T-helper 17 cell (primary cell): ENCODE measurements at regions not wholly inside any gene's neighbourhood (a gene's known extent, or its start where the extent isn't known, plus 50 kb on each side); places are given as distances from the start of the nearest gene placed in this dataset.
"Not testable (repeated sequence)": the region's sequence is repeated elsewhere in the genome, so short reads cannot be mapped to it uniquely, and the experiment has no call there.

Experiments used
- ATAC-seq: fragments of 150-1000 bp; cut with Tn5 transposase; 2 replicates; pipeline ENCODE4 v1.10.0; 2021; ENCODE audit warnings: mild to moderate bottlenecking, moderate library complexity
- DNase-seq, 3 donors: peaks; one replicate each; pipeline versions ENCODE4 v3.0.0 to v3.0.0-alpha.2; 2020 to 2021
- H3K9me3 ChIP-seq: one replicate; pipeline ENCODE4 v1.7.0; 2013; ENCODE audit warnings: low read length, mild to moderate bottlenecking; ENCODE audit not compliant: control insufficient read depth, poor library complexity, severe bottlenecking
- H3K27ac Mint-ChIP-seq: one replicate; pipeline ENCODE4 v1.8.0; 2022; ENCODE audit warnings: mild to moderate bottlenecking, moderate library complexity, mixed read lengths
- H3K27me3 Mint-ChIP-seq: one replicate; pipeline ENCODE4 v1.8.0; 2022; ENCODE audit warnings: mixed read lengths
- H3K36me3 Mint-ChIP-seq: one replicate; pipeline ENCODE4 v1.8.0; 2022; ENCODE audit warnings: low read depth, mixed read lengths
- H3K4me1 Mint-ChIP-seq: one replicate; pipeline ENCODE4 v1.8.0; 2022; ENCODE audit warnings: mild to moderate bottlenecking, mixed read lengths
- H3K4me3 Mint-ChIP-seq: one replicate; pipeline ENCODE4 v1.8.0; 2022; ENCODE audit warnings: mild to moderate bottlenecking, moderate library complexity, mixed read lengths

DNA sequence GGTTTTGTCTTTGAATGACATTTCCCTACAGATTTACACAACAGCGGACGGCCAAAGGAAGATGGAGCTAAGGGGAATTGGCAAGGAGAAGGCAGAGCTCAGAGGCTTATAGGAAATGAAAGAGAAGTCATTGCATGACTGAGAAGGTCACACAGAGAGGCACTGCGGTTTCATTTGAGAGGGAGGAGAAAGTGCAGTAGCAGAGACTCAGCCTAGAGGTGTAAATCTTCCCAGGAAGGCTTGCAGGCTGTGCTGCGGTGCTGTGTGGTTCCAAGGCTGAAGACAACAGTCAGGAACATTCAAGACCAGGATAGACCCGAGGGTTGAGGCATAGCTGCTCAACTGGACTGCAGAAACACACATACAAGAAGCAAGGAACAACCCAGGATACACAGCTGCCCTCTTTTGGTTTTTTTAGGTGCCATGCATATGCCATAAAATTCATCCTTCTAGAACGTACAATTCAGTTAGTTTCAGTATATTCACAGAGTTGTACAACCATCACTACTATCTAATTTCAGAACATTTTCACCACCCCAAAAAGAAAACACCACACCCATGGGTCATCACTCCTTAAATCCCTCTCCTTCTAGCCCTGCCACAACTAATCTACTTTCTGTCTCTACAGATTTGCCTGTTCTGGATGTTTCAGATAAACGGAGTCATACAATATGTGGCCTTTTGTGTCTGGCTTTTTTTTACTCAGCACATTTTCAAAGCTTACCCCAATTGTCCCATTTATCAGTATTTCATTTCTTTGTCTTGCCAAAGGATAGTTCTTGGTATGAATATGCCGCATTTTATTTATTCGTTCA lies 313.5 kb downstream of the ANAPC1 start:
- not testable (repeated sequence) for H3K27ac Mint-ChIP-seq, H3K36me3 Mint-ChIP-seq, H3K4me1 Mint-ChIP-seq, H3K4me3 Mint-ChIP-seq, H3K9me3 ChIP-seq, DNase-seq, H3K27me3 Mint-ChIP-seq
- ATAC-seq: peak; percentile 68

GRCh38 chr2:111574803-111575202 lies 309.2 kb downstream of the ANAPC1 start:
- not testable (repeated sequence) for H3K27me3 Mint-ChIP-seq

DNA sequence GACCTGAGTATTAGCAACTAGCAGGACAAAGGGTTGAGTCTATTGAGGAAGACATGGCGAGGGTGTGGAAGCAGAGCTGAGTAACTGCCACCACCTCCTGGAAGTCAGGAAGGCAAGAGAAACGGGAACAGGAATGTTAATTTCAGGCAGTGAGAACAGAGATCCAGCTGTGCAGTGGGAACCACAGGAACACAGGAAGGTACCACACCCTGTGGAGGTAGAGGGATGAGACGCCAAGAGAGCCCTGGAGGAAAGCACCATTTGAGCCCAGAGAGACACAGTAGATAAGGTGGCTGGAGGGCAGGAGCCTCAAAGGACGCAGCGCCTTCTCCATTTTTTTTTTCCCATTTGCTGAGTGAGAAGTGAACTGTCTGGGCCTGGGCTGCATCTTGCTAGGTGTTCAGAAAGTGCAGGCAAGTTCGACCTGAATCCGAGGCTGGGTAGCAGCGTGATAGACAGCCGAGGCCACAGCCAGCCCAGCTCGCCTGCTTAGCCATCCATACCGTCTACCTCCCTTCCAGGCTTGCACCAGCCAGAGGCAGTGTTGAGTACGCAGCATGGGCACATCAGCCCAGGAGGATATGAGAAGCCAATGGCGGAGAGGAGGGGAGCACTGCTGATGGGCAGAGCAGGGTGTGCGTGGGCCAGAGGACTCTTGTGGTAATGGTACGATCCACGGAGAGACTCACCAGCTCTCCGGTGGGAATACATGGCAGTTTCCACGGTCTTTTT lies 306.7 kb downstream of the ANAPC1 start:
- H3K4me3 Mint-ChIP-seq, DNase-seq, H3K27ac Mint-ChIP-seq, H3K9me3 ChIP-seq, H3K27me3 Mint-ChIP-seq, H3K4me1 Mint-ChIP-seq, H3K36me3 Mint-ChIP-seq, ATAC-seq: not testable (repeated sequence)

More at GRCh38 chr2:111574803-111575202, 309.2 kb downstream of the ANAPC1 start:
- DNase-seq, H3K4me1 Mint-ChIP-seq, H3K4me3 Mint-ChIP-seq, H3K36me3 Mint-ChIP-seq, ATAC-seq, H3K9me3 ChIP-seq, H3K27ac Mint-ChIP-seq: not testable (repeated sequence)

DNA sequence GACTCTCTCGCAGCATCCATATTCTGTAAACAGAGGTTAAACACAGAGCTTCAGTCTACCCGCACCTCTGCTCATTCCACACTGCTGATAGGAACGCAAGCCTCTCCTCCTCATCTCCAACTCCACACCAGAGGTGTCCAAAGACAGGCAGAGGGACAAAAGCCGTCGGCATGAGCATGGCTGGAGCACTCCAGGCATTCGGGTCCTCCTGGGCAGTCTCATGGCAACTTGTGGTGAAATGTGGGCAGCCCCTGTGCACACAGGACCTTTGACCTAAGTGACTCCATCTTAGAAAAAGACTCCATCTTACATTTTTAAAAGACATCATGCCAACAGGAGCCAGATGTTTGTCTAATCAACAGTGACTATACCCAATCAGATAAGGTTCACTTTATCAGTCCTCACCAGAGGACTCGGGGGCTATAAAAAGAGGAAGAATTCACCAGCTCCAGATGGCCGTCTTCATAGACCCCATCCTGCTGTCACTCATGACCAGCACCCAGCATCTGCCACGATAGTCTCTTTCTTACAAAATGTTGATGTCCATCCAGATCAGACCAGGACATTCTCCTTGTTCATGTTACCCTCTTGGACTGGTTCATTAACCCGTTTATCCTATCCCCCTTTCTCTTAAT lies 304.4 kb downstream of the ANAPC1 start:
- not testable (repeated sequence) for H3K27me3 Mint-ChIP-seq, H3K9me3 ChIP-seq, ATAC-seq, H3K4me1 Mint-ChIP-seq, H3K27ac Mint-ChIP-seq, DNase-seq, H3K36me3 Mint-ChIP-seq, H3K4me3 Mint-ChIP-seq

DNA sequence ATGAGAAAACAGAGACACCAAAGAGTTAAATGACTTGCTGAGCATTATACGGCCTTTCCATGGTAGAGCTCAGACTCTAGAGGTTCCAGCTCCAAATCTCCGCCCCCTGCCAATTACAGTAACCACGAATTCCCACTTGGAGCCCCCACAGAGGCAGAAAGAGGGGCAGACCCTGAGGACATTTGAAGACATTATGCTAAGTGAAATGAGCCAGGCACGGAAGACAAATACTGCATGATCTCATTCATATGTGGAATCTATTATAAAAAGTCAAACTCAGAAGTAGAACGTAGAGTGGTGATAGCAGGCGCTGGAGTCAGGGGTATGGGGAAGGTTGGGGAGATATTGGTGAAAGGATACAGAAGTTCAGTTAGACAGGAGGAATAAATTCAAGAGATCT lies 303.4 kb downstream of the ANAPC1 start:
- H3K4me3 Mint-ChIP-seq, H3K4me1 Mint-ChIP-seq, H3K9me3 ChIP-seq, ATAC-seq, H3K36me3 Mint-ChIP-seq, DNase-seq, H3K27ac Mint-ChIP-seq, H3K27me3 Mint-ChIP-seq: not testable (repeated sequence)

- not testable (repeated sequence) for H3K27ac Mint-ChIP-seq, ATAC-seq, DNase-seq, H3K27me3 Mint-ChIP-seq, H3K36me3 Mint-ChIP-seq, H3K4me1 Mint-ChIP-seq, H3K4me3 Mint-ChIP-seq, H3K9me3 ChIP-seq
Observed at GRCh38 chr2:111582090-111582489, 301.9 kb downstream of the ANAPC1 start.

DNA sequence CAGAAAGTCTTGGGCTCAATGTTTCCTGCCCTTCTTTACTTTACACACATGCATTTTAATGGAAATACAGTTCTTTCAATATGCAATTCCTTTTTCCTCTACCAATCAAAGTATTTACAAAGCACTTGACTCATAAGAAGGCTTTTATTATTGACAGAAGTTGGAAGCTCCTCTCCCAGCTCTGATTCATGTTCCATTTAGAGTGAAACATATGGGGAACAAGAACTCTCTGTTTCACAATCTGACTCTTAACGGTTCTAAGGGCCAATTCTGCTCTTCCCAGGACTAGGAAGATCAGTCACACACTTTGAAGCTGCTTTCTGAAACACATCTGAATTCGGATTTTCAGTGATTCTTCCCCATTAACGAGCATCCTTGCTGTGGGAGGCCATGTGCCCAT lies 300.5 kb downstream of the ANAPC1 start:
- not testable (repeated sequence) for H3K36me3 Mint-ChIP-seq, H3K4me3 Mint-ChIP-seq

GRCh38 chr2:111584540-111584939 lies 299.5 kb downstream of the ANAPC1 start:
- H3K4me3 Mint-ChIP-seq, H3K27me3 Mint-ChIP-seq, H3K4me1 Mint-ChIP-seq, H3K27ac Mint-ChIP-seq, H3K36me3 Mint-ChIP-seq, H3K9me3 ChIP-seq, DNase-seq, ATAC-seq: not testable (repeated sequence)

More for the DNA sequence above, 300.5 kb downstream of the ANAPC1 start:
- not testable (repeated sequence) for H3K4me1 Mint-ChIP-seq, H3K27ac Mint-ChIP-seq, H3K9me3 ChIP-seq, H3K27me3 Mint-ChIP-seq, DNase-seq, ATAC-seq

- not testable (repeated sequence) for H3K4me1 Mint-ChIP-seq, H3K27me3 Mint-ChIP-seq, DNase-seq, ATAC-seq, H3K4me3 Mint-ChIP-seq, H3K36me3 Mint-ChIP-seq, H3K9me3 ChIP-seq, H3K27ac Mint-ChIP-seq
Observed at GRCh38 chr2:111584950-111585349, 299.0 kb downstream of the ANAPC1 start.

GRCh38 chr2:111586014-111586413 lies 298.0 kb downstream of the ANAPC1 start:
- not testable (repeated sequence) for H3K4me3 Mint-ChIP-seq, H3K9me3 ChIP-seq, H3K4me1 Mint-ChIP-seq, H3K27ac Mint-ChIP-seq, DNase-seq, H3K27me3 Mint-ChIP-seq, ATAC-seq, H3K36me3 Mint-ChIP-seq

- not testable (repeated sequence) for H3K36me3 Mint-ChIP-seq, H3K9me3 ChIP-seq, H3K4me1 Mint-ChIP-seq, ATAC-seq, DNase-seq, H3K4me3 Mint-ChIP-seq, H3K27ac Mint-ChIP-seq, H3K27me3 Mint-ChIP-seq
Observed at GRCh38 chr2:111595072-111595471, 288.9 kb downstream of the ANAPC1 start.

- ATAC-seq: peak; percentile 42
- not testable (repeated sequence) for H3K4me3 Mint-ChIP-seq
Observed at GRCh38 chr2:111596808-111597705, 286.9 kb downstream of the ANAPC1 start.

GRCh38 chr2:111598944-111599343 lies 285.0 kb downstream of the ANAPC1 start:
- H3K27me3 Mint-ChIP-seq, H3K4me1 Mint-ChIP-seq, DNase-seq, H3K36me3 Mint-ChIP-seq, H3K4me3 Mint-ChIP-seq, H3K27ac Mint-ChIP-seq, H3K9me3 ChIP-seq, ATAC-seq: not testable (repeated sequence)

More at GRCh38 chr2:111596808-111597705, 286.9 kb downstream of the ANAPC1 start:
- DNase-seq, H3K27me3 Mint-ChIP-seq, H3K27ac Mint-ChIP-seq, H3K4me1 Mint-ChIP-seq, H3K36me3 Mint-ChIP-seq, H3K9me3 ChIP-seq: not testable (repeated sequence)
